WTC11 (cell line): ENCODE measurements at regions not wholly inside any gene's neighbourhood (a gene's known extent, or its start where the extent isn't known, plus 50 kb on each side); places are given as distances from the start of the nearest gene placed in this dataset.

Experiments used
- ATAC-seq: fragments of 200-7000 bp; cut with Tn5 transposase; 2 replicates; pipeline ENCODE4 v1.10.0; 2021; ENCODE audit warnings: mild to moderate bottlenecking, moderate library complexity
- CTCF ChIA-PET: fragments of 300-600 bp; sonication (Branson Sonifier 250); formaldehyde crosslinking; loops from one replicate; lab custom pipeline; 2021; ENCODE audit warnings: antibody characterized with exemption; lab: Charles Lee
- POLR2A ChIA-PET: fragments of 350-600 bp; sonication (Branson Sonifier 250); formaldehyde crosslinking; loops from one replicate; lab custom pipeline; 2021; ENCODE audit warnings: antibody characterized with exemption; lab: Charles Lee
- DNase-seq: peaks from one replicate; pipeline ENCODE4 v3.0.0; 2021; ENCODE audit warnings: low spot score
- H3K27ac Mint-ChIP-seq: 2 replicates; pipeline ENCODE4 v1.8.0; 2021; ENCODE audit warnings: mixed read lengths
- H3K27me3 Mint-ChIP-seq: 2 replicates; pipeline ENCODE4 v1.8.0; 2021; ENCODE audit warnings: low read depth, mild to moderate bottlenecking, moderate library complexity, mixed read lengths
- H3K36me3 Mint-ChIP-seq: 2 replicates; pipeline ENCODE4 v1.8.0; 2021; ENCODE audit warnings: mixed read lengths
- H3K4me1 Mint-ChIP-seq: 2 replicates; pipeline ENCODE4 v1.8.0; 2022; ENCODE audit warnings: mixed read lengths
- H3K4me3 Mint-ChIP-seq: 2 replicates; pipeline ENCODE4 v1.8.0; 2021; ENCODE audit warnings: mild to moderate bottlenecking, moderate library complexity, mixed read lengths
- H3K9me3 Mint-ChIP-seq: 2 replicates; pipeline ENCODE4 v1.8.0; 2021; ENCODE audit warnings: mixed read lengths
- ATF1 ChIP-seq: sonication (generic); formaldehyde crosslinking; IDR thresholded peaks from 2 replicates; pipeline ENCODE4 v1.8.1; 2023; ENCODE audit warnings: mild to moderate bottlenecking, moderate library complexity, missing genetic modification reagents
- GTF2I ChIP-seq: fragments of 250-450 bp; sonication (Bioruptor Pico); conservative IDR thresholded peaks from 2 replicates; pipeline ENCODE4 v1.4.0; 2021; ENCODE audit warnings: mild to moderate bottlenecking
- KAT7 ChIP-seq: sonication (generic); formaldehyde crosslinking; IDR thresholded peaks from 2 replicates; pipeline ENCODE4 v1.8.1; 2023; ENCODE audit warnings: missing genetic modification reagents, mild to moderate bottlenecking, borderline replicate concordance
- NFE2L1 ChIP-seq: sonication (generic); formaldehyde crosslinking; IDR thresholded peaks from 2 replicates; pipeline ENCODE4 v1.8.1; 2023; ENCODE audit warnings: missing genetic modification reagents
- OVOL2 ChIP-seq: fragments of 250-450 bp; sonication (Bioruptor Pico); IDR thresholded peaks from 2 replicates; pipeline ENCODE4 v1.9.0; 2021; ENCODE audit warnings: mild to moderate bottlenecking, borderline replicate concordance
- RELA ChIP-seq: sonication (generic); formaldehyde crosslinking; IDR thresholded peaks from 2 replicates; pipeline ENCODE4 v1.8.1; 2022; ENCODE audit warnings: missing genetic modification reagents, mild to moderate bottlenecking, borderline replicate concordance
- TCF7 ChIP-seq: sonication (generic); formaldehyde crosslinking; IDR thresholded peaks from 2 replicates; pipeline ENCODE4 v1.8.0; 2022; ENCODE audit warnings: mild to moderate bottlenecking, low read depth, missing genetic modification reagents, moderate library complexity
- ZNF219 ChIP-seq: sonication (generic); formaldehyde crosslinking; IDR thresholded peaks from 2 replicates; pipeline ENCODE4 v1.8.0; 2023; ENCODE audit warnings: missing genetic modification reagents, mild to moderate bottlenecking, borderline replicate concordance
- ZNF396 ChIP-seq: fragments of 250-450 bp; sonication (Bioruptor Pico); IDR thresholded peaks from 2 replicates; pipeline ENCODE4 v1.8.0; 2021; ENCODE audit warnings: mild to moderate bottlenecking, moderate library complexity, borderline replicate concordance
- TF ChIP-seq, protein P1 (sequence below): sonication (generic); formaldehyde crosslinking; IDR thresholded peaks from 2 replicates; pipeline ENCODE4 v1.8.0; 2023; ENCODE audit warnings: mild to moderate bottlenecking, missing genetic modification reagents
- TF ChIP-seq, protein P2 (sequence below): sonication (generic); formaldehyde crosslinking; IDR thresholded peaks from 2 replicates; pipeline ENCODE4 v1.8.1; 2022; ENCODE audit warnings: missing genetic modification reagents, borderline replicate concordance
- TF ChIP-seq, protein P3 (sequence below): fragments of 250-450 bp; sonication (Bioruptor Pico); IDR thresholded peaks from 2 replicates; pipeline ENCODE4 v1.9.0; 2021; ENCODE audit warnings: mild to moderate bottlenecking, borderline replicate concordance
- TF ChIP-seq, protein P4 (sequence below): fragments of 250-450 bp; sonication (Bioruptor Pico); IDR thresholded peaks from 2 replicates; pipeline ENCODE4 v1.9.0; 2021; ENCODE audit warnings: moderate library complexity, mild to moderate bottlenecking, inconsistent platforms, borderline replicate concordance
- TF ChIP-seq, protein P5 (sequence below): sonication (generic); formaldehyde crosslinking; IDR thresholded peaks from 2 replicates; pipeline ENCODE4 v1.8.0; 2022; ENCODE audit warnings: mild to moderate bottlenecking, missing genetic modification reagents
- TF ChIP-seq, protein P6 (sequence below): sonication (generic); formaldehyde crosslinking; IDR thresholded peaks from 2 replicates; pipeline ENCODE4 v1.8.0; 2023; ENCODE audit warnings: missing genetic modification reagents

DNA sequence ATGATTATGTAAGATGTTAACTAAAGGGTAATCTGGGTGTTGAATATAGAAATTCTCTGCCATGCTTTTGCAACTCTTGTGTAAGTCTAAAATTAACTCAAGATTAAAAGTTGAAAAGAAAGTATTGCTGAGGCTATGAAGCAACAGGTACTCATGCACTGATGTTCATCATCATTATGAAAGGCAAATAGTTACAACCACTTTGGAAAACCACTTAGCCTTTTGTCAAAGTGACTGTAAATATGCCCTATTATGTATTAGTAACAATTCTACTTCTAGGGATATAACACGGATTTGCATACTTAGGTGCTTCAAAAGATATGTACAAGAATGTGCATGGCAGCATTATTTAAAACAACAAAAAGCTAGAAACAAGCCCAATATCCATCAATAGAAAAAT, 227.8 kb upstream of the CXXC4 start:
- no peak overlapping the region for H3K4me3 Mint-ChIP-seq
- H3K36me3 Mint-ChIP-seq, result no peaks in the 10 kb centered on the region
- no peak overlapping the region for H3K27ac Mint-ChIP-seq
- CTCF ChIA-PET, result no interaction called here
- H3K4me1 Mint-ChIP-seq, result no peaks in the 10 kb centered on the region
- H3K27me3 Mint-ChIP-seq, result no peaks in the 10 kb centered on the region
- POLR2A ChIA-PET, result no interaction called here
- TF ChIP-seq, protein P1, sequence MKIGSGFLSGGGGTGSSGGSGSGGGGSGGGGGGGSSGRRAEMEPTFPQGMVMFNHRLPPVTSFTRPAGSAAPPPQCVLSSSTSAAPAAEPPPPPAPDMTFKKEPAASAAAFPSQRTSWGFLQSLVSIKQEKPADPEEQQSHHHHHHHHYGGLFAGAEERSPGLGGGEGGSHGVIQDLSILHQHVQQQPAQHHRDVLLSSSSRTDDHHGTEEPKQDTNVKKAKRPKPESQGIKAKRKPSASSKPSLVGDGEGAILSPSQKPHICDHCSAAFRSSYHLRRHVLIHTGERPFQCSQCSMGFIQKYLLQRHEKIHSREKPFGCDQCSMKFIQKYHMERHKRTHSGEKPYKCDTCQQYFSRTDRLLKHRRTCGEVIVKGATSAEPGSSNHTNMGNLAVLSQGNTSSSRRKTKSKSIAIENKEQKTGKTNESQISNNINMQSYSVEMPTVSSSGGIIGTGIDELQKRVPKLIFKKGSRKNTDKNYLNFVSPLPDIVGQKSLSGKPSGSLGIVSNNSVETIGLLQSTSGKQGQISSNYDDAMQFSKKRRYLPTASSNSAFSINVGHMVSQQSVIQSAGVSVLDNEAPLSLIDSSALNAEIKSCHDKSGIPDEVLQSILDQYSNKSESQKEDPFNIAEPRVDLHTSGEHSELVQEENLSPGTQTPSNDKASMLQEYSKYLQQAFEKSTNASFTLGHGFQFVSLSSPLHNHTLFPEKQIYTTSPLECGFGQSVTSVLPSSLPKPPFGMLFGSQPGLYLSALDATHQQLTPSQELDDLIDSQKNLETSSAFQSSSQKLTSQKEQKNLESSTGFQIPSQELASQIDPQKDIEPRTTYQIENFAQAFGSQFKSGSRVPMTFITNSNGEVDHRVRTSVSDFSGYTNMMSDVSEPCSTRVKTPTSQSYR (CRISPR knock-in tag), result no peak
- no peak for DNase-seq
- H3K9me3 Mint-ChIP-seq, result no peaks in the 10 kb centered on the region
- no peak for ATAC-seq

DNA sequence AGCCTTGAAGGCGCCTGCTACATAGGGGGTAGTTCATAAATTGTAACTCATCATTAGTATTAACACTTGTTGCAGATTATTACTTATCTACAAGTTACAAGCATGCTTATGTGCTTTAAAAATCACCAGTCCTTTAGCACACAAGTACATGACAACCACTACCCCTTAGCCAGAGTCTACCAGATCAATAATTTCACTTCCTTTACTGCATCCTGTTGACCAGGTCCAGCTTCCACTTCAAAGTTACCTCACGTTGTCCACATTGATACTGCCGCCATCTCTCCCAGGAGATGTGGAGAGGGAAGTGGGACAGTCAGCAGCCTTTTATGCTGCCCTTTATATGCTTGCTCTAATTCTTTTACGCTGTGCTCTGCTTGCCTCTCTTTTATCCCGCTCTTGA, 231.3 kb upstream of the CXXC4 start:
- Mint-ChIP-seq H3K36me3 (no peaks in the 10 kb centered on the region), H3K4me1 (no peaks in the 10 kb centered on the region), H3K4me3 (no peak overlapping the region), H3K9me3 (no peaks in the 10 kb centered on the region), H3K27me3 (no peaks in the 10 kb centered on the region), H3K27ac (no peak overlapping the region)
- ChIA-PET CTCF (no interaction called here), POLR2A (no interaction called here)
- DNase-seq (no peak), ATAC-seq (no peak)
- TF ChIP-seq GTF2I (CRISPR knock-in tag), result no peak
- TF ChIP-seq RELA (CRISPR knock-in tag), result no peak
- no peak for TF ChIP-seq ATF1 (CRISPR knock-in tag)
- TF ChIP-seq, protein P2, sequence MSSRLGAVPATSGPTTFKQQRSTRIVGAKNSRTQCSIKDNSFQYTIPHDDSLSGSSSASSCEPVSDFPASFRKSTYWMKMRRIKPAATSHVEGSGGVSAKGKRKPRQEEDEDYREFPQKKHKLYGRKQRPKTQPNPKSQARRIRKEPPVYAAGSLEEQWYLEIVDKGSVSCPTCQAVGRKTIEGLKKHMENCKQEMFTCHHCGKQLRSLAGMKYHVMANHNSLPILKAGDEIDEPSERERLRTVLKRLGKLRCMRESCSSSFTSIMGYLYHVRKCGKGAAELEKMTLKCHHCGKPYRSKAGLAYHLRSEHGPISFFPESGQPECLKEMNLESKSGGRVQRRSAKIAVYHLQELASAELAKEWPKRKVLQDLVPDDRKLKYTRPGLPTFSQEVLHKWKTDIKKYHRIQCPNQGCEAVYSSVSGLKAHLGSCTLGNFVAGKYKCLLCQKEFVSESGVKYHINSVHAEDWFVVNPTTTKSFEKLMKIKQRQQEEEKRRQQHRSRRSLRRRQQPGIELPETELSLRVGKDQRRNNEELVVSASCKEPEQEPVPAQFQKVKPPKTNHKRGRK (CRISPR knock-in tag), result no peak
- TF ChIP-seq, protein P3, sequence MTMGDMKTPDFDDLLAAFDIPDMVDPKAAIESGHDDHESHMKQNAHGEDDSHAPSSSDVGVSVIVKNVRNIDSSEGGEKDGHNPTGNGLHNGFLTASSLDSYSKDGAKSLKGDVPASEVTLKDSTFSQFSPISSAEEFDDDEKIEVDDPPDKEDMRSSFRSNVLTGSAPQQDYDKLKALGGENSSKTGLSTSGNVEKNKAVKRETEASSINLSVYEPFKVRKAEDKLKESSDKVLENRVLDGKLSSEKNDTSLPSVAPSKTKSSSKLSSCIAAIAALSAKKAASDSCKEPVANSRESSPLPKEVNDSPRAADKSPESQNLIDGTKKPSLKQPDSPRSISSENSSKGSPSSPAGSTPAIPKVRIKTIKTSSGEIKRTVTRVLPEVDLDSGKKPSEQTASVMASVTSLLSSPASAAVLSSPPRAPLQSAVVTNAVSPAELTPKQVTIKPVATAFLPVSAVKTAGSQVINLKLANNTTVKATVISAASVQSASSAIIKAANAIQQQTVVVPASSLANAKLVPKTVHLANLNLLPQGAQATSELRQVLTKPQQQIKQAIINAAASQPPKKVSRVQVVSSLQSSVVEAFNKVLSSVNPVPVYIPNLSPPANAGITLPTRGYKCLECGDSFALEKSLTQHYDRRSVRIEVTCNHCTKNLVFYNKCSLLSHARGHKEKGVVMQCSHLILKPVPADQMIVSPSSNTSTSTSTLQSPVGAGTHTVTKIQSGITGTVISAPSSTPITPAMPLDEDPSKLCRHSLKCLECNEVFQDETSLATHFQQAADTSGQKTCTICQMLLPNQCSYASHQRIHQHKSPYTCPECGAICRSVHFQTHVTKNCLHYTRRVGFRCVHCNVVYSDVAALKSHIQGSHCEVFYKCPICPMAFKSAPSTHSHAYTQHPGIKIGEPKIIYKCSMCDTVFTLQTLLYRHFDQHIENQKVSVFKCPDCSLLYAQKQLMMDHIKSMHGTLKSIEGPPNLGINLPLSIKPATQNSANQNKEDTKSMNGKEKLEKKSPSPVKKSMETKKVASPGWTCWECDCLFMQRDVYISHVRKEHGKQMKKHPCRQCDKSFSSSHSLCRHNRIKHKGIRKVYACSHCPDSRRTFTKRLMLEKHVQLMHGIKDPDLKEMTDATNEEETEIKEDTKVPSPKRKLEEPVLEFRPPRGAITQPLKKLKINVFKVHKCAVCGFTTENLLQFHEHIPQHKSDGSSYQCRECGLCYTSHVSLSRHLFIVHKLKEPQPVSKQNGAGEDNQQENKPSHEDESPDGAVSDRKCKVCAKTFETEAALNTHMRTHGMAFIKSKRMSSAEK (CRISPR knock-in tag), result no peak
- TF ChIP-seq, protein P4, sequence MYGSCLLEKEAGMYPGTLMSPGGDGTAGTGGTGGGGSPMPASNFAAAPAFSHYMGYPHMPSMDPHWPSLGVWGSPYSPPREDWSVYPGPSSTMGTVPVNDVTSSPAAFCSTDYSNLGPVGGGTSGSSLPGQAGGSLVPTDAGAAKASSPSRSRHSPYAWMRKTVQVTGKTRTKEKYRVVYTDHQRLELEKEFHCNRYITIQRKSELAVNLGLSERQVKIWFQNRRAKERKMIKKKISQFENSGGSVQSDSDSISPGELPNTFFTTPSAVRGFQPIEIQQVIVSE (CRISPR knock-in tag), result no peak
- TF ChIP-seq ZNF219 (CRISPR knock-in tag), result no peak
- TF ChIP-seq ZNF396 (CRISPR knock-in tag), result no peak
- TF ChIP-seq NFE2L1 (CRISPR knock-in tag), result no peak
- TF ChIP-seq, protein P5, sequence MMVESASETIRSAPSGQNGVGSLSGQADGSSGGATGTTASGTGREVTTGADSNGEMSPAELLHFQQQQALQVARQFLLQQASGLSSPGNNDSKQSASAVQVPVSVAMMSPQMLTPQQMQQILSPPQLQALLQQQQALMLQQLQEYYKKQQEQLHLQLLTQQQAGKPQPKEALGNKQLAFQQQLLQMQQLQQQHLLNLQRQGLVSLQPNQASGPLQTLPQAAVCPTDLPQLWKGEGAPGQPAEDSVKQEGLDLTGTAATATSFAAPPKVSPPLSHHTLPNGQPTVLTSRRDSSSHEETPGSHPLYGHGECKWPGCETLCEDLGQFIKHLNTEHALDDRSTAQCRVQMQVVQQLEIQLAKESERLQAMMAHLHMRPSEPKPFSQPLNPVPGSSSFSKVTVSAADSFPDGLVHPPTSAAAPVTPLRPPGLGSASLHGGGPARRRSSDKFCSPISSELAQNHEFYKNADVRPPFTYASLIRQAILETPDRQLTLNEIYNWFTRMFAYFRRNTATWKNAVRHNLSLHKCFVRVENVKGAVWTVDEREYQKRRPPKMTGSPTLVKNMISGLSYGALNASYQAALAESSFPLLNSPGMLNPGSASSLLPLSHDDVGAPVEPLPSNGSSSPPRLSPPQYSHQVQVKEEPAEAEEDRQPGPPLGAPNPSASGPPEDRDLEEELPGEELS (CRISPR knock-in tag), result no peak
- no peak for TF ChIP-seq OVOL2 (CRISPR knock-in tag)
- no peak for TF ChIP-seq TCF7 (CRISPR knock-in tag)
- TF ChIP-seq, protein P6, sequence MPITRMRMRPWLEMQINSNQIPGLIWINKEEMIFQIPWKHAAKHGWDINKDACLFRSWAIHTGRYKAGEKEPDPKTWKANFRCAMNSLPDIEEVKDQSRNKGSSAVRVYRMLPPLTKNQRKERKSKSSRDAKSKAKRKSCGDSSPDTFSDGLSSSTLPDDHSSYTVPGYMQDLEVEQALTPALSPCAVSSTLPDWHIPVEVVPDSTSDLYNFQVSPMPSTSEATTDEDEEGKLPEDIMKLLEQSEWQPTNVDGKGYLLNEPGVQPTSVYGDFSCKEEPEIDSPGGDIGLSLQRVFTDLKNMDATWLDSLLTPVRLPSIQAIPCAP, result no peak
- TF ChIP-seq KAT7, result no peak
